ENCODE measurements at regions not wholly inside any gene's neighbourhood (a gene's known extent, or its start where the extent isn't known, plus 50 kb on each side); places are given as distances from the start of the nearest gene placed in this dataset.

DNA sequence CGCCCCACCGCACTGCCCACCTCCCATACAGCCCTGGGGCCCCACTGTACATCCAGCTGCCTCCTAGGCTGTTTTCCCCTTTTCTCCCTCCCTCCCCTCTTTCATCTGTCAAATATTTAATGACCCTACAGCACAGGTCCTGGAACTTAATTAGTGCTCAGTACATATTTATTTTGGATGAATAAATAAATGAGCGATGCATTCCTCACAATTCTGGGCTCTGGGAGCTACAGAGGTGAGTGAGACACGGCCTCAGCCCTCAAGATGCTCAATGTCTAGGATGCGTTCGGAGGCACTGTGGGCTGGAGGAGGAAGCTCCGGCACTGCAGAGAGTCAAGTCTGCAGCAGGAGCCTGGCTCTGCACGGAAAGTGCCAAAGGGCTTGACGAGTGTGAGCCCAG, 175.0 kb downstream of the FAM43A start:
- Histone ChIP-seq H3K36me3 (no peaks in the 10 kb centered on the region), H3K4me3 (no peak overlapping the region), H3K27me3 (no peaks in the 10 kb centered on the region), H3K9me3 (no peaks in the 10 kb centered on the region), H3K27ac (no peak overlapping the region), H3K4me1 (no peaks in the 10 kb centered on the region)
- intact Hi-C loops (cut with DNase I; ENCODE audit: low total_unique reads) = no loop called here
- no peak for DNase-seq (ENCODE audit: low spot score in 2 of 2)
- no peak for TF ChIP-seq POLR2AphosphoS5 (IDR thresholded peaks at IDR 0.05)
- TF ChIP-seq, protein P1, sequence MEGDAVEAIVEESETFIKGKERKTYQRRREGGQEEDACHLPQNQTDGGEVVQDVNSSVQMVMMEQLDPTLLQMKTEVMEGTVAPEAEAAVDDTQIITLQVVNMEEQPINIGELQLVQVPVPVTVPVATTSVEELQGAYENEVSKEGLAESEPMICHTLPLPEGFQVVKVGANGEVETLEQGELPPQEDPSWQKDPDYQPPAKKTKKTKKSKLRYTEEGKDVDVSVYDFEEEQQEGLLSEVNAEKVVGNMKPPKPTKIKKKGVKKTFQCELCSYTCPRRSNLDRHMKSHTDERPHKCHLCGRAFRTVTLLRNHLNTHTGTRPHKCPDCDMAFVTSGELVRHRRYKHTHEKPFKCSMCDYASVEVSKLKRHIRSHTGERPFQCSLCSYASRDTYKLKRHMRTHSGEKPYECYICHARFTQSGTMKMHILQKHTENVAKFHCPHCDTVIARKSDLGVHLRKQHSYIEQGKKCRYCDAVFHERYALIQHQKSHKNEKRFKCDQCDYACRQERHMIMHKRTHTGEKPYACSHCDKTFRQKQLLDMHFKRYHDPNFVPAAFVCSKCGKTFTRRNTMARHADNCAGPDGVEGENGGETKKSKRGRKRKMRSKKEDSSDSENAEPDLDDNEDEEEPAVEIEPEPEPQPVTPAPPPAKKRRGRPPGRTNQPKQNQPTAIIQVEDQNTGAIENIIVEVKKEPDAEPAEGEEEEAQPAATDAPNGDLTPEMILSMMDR (IDR thresholded peaks at IDR 0.05) = no peak
- no peak for TF ChIP-seq POLR2A (IDR thresholded peaks at IDR 0.05)

DNA sequence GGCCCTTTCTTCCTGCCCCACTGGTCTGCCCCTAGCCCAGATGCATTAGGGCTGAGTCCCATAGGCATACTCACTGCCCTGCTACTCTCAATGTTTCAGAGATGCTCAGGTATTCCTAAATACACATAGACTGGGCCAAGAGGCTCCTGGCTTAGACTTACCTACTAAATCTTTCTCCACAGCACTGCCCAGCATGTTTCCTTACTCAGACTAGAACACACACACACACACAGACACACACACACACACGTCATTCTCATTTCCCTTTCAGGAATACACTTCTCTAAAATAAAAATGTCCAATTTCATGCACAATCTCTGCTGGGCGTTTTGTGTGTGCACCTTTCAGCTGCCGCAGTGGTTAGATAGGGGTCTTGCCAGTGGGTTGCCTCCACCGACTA, 175.7 kb downstream of the FAM43A start:
- TF ChIP-seq, protein P1 (IDR thresholded peaks at IDR 0.05) = no peak
- TF ChIP-seq POLR2A (IDR thresholded peaks at IDR 0.05) (no peak), POLR2AphosphoS5 (IDR thresholded peaks at IDR 0.05) (no peak)
- no peaks in the 10 kb centered on the region for H3K27me3 ChIP-seq
- DNase-seq (ENCODE audit: low spot score in 2 of 2) = no peak
- intact Hi-C loops (cut with DNase I; ENCODE audit: low total_unique reads) = no loop called here
- no peak overlapping the region for H3K27ac ChIP-seq
- H3K9me3 ChIP-seq = no peaks in the 10 kb centered on the region
- H3K4me1 ChIP-seq = no peaks in the 10 kb centered on the region
- H3K4me3 ChIP-seq = no peak overlapping the region
- H3K36me3 ChIP-seq = no peaks in the 10 kb centered on the region

DNA sequence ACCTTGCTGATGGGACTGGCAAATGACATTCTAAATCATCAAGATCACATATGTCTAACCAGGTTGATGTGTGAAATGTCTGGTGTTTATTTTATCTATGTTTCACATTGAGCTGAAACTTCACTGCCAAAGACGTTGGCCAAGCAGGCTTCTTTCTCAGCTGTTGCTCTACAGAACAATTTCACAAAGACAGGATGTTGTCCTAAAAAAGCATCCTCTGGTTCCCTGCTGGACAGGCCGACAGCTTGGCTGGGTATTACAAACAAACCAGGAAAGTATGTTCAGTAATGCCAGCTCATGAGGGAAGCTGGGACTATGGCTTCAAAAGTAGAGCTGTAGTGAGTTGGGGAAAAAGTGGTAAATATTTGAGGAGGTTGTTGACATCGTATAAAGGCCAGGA, 179.4 kb downstream of the FAM43A start:
- H3K4me3 ChIP-seq = no peak overlapping the region
- H3K9me3 ChIP-seq = peaks cover 0 to 4% of the 10 kb centered on the region in 2 donors
- DNase-seq (ENCODE audit: low spot score in 2 of 2) = no peak
- H3K36me3 ChIP-seq = no peaks in the 10 kb centered on the region
- H3K27me3 ChIP-seq = no peaks in the 10 kb centered on the region
- intact Hi-C loops (cut with DNase I; ENCODE audit: low total_unique reads) = no loop called here
- no peak for TF ChIP-seq POLR2A (IDR thresholded peaks at IDR 0.05)
- no peak for TF ChIP-seq POLR2AphosphoS5 (IDR thresholded peaks at IDR 0.05)
- TF ChIP-seq, protein P1 (IDR thresholded peaks at IDR 0.05) = no peak
- H3K27ac ChIP-seq = peak overlapping the region in 1 of 2 donors; percentile 52
- no peaks in the 10 kb centered on the region for H3K4me1 ChIP-seq

DNA sequence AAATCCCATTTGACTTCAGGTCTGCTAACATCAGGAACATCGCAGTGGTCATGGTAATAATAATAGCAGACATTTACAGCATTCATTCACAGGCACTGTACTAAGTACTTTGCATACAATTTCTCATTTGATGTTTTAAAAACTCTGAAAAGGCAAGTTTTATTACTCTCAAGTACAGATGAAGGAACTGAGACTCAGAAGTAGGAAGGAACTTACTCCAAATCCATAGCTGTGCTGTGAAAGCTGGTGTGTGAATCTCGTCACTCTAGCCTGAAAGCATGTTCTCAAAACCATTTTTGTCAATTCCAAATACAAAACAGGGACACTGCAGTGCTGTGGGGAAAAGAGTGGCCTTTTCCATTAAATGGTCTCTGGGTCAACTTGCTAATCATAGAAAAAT, 179.9 kb downstream of the FAM43A start:
- intact Hi-C loops (cut with DNase I; ENCODE audit: low total_unique reads) = no loop called here
- H3K9me3 ChIP-seq = peaks cover 0 to 5% of the 10 kb centered on the region in 2 donors
- H3K27me3 ChIP-seq = no peaks in the 10 kb centered on the region
- TF ChIP-seq POLR2A (IDR thresholded peaks at IDR 0.05) (no peak), POLR2AphosphoS5 (IDR thresholded peaks at IDR 0.05) (no peak)
- TF ChIP-seq, protein P1 (IDR thresholded peaks at IDR 0.05) = no peak
- no peak for DNase-seq (ENCODE audit: low spot score in 2 of 2)
- H3K36me3 ChIP-seq = no peaks in the 10 kb centered on the region
- peaks cover 0 to under 1% of the 10 kb centered on the region in 2 donors for H3K4me1 ChIP-seq
- no peak overlapping the region for H3K4me3 ChIP-seq
- no peak overlapping the region for H3K27ac ChIP-seq

DNA sequence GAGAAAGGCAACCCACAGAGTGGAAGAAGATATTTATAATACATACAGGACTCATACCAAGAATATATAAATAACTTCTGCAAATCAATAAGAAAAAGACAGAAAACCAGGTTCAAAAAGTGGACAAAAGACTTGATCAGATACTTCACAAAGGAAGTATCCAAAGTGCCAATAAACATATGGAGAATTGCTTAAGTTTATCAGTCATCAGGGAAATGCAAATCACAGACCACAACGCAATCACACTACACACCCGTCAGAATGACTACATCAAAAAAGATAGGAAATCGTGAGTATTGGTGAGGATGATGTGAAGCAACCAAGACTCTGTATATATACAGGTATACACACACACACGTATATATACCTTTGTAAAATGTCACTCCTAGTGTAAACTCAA, 180.6 kb downstream of the FAM43A start:
- no peaks in the 10 kb centered on the region for H3K36me3 ChIP-seq
- H3K9me3 ChIP-seq = peaks cover 0 to 5% of the 10 kb centered on the region in 2 donors
- no peak for TF ChIP-seq POLR2A (IDR thresholded peaks at IDR 0.05)
- DNase-seq (ENCODE audit: low spot score in 2 of 2) = no peak
- H3K4me3 ChIP-seq = no peak overlapping the region
- no peak overlapping the region for H3K27ac ChIP-seq
- intact Hi-C loops (cut with DNase I; ENCODE audit: low total_unique reads) = no loop called here
- H3K27me3 ChIP-seq = no peaks in the 10 kb centered on the region
- peaks cover 1 to 7% of the 10 kb centered on the region in 2 donors for H3K4me1 ChIP-seq
